ENCODE measurements at regions not wholly inside any gene's neighbourhood (a gene's known extent, or its start where the extent isn't known, plus 50 kb on each side); places are given as distances from the start of the nearest gene placed in this dataset.

- Histone ChIP-seq H3K9ac (no peak overlapping the region), H3K4me3 (ENCODE audit: low read depth in 2 of 2, low read length in 1 of 2) (no peak overlapping the region), H3K4me2 (no peak overlapping the region), H2AFZ (ENCODE audit: low read depth) (no peak overlapping the region), H3F3A (replicated peaks; ENCODE audit: insufficient read depth) (no peaks in the 10 kb centered on the region), H3K4me1 (ENCODE audit: control insufficient read depth in 1 of 2, insufficient read depth in 2 of 2, low read depth in 1 of 2, low read length in 1 of 2) (no peaks in the 10 kb centered on the region; a peak in 1 of 4 replicates), H3K9me2 (no peaks in the 10 kb centered on the region), H3K36me3 (replicated peaks in 1 of 2; ENCODE audit: control insufficient read depth in 1 of 2, insufficient read depth in 2 of 2, low read length in 1 of 2) (no peaks in the 10 kb centered on the region), H3K27me3 (ENCODE audit: insufficient read depth) (no peaks in the 10 kb centered on the region), H3K9me3 (no peaks in the 10 kb centered on the region), H3K27ac (ENCODE audit: low read depth in 2 of 2, low read length in 1 of 2) (no peak overlapping the region), H4K20me1 (ENCODE audit: insufficient read depth) (no peaks in the 10 kb centered on the region), H3K79me2 (ENCODE audit: insufficient read depth) (no peaks in the 10 kb centered on the region)
- POLR2A ChIA-PET = no interaction called here
- WGBS (ENCODE audit: low lambda C conversion rate) = 74% methylated on average over 10 of the region's 10 CpGs
- DNase-seq = no peak
- CTCF ChIA-PET = interaction anchor here (0.9 to 1.2 kb wide), 2 partner anchors 15 to 17 kb away, joined by 3 read pairs; no protein-coding TSS in a partner anchor
- TF ChIP-seq YY1 (IDR thresholded peaks at IDR 0.05; ENCODE audit: low read depth) = no peak
- TF ChIP-seq RCOR1 (IDR thresholded peaks at IDR 0.05; ENCODE audit: low read length) = no peak
- TF ChIP-seq EP300 (IDR thresholded peaks at IDR 0.05; ENCODE audit: borderline replicate concordance in 1 of 2, low read depth in 1 of 2, low read length in 1 of 2) = no peak
- no peak for TF ChIP-seq USF1 (IDR thresholded peaks at IDR 0.05; ENCODE audit: borderline replicate concordance, low read depth)
- no peak for TF ChIP-seq JUND (IDR thresholded peaks at IDR 0.05)
- no peak for TF ChIP-seq TAF1 (IDR thresholded peaks at IDR 0.05; ENCODE audit: borderline replicate concordance, low read depth, low read length)
- no peak for TF ChIP-seq FOSL2 (IDR thresholded peaks at IDR 0.05; ENCODE audit: borderline replicate concordance, low read depth)
Measured at GRCh38 chr11:10628508-10629236, 60.2 kb upstream of the LYVE1 start.

- Histone ChIP-seq H3K27ac (ENCODE audit: low read depth in 2 of 2, low read length in 1 of 2) (no peak overlapping the region), H3K36me3 (replicated peaks in 1 of 2; ENCODE audit: control insufficient read depth in 1 of 2, insufficient read depth in 2 of 2, low read length in 1 of 2) (no peaks in the 10 kb centered on the region), H3K4me1 (ENCODE audit: control insufficient read depth in 1 of 2, insufficient read depth in 2 of 2, low read depth in 1 of 2, low read length in 1 of 2) (no peaks in the 10 kb centered on the region; a peak in 1 of 4 replicates), H3K27me3 (ENCODE audit: insufficient read depth) (no peaks in the 10 kb centered on the region), H2AFZ (ENCODE audit: low read depth) (no peak overlapping the region), H3K79me2 (ENCODE audit: insufficient read depth) (no peaks in the 10 kb centered on the region), H3K9me3 (no peaks in the 10 kb centered on the region), H4K20me1 (ENCODE audit: insufficient read depth) (no peaks in the 10 kb centered on the region), H3K9ac (no peak overlapping the region), H3K4me3 (ENCODE audit: low read depth in 2 of 2, low read length in 1 of 2) (no peak overlapping the region), H3F3A (replicated peaks; ENCODE audit: insufficient read depth) (no peaks in the 10 kb centered on the region), H3K9me2 (no peaks in the 10 kb centered on the region), H3K4me2 (no peak overlapping the region)
- no peak for DNase-seq
- ChIA-PET POLR2A (no interaction called here), CTCF (interaction anchor here (0.9 kb wide), 1 partner anchor 16 kb away, joined by 3 read pairs; no protein-coding TSS in a partner anchor)
- no CpG with 5 or more reads among the region's 5 CpGs for WGBS (ENCODE audit: low lambda C conversion rate)
- TF ChIP-seq USF1 (IDR thresholded peaks at IDR 0.05; ENCODE audit: borderline replicate concordance, low read depth) = no peak
- TF ChIP-seq CTCF (IDR thresholded peaks at IDR 0.05) = no peak
- TF ChIP-seq, protein P1, sequence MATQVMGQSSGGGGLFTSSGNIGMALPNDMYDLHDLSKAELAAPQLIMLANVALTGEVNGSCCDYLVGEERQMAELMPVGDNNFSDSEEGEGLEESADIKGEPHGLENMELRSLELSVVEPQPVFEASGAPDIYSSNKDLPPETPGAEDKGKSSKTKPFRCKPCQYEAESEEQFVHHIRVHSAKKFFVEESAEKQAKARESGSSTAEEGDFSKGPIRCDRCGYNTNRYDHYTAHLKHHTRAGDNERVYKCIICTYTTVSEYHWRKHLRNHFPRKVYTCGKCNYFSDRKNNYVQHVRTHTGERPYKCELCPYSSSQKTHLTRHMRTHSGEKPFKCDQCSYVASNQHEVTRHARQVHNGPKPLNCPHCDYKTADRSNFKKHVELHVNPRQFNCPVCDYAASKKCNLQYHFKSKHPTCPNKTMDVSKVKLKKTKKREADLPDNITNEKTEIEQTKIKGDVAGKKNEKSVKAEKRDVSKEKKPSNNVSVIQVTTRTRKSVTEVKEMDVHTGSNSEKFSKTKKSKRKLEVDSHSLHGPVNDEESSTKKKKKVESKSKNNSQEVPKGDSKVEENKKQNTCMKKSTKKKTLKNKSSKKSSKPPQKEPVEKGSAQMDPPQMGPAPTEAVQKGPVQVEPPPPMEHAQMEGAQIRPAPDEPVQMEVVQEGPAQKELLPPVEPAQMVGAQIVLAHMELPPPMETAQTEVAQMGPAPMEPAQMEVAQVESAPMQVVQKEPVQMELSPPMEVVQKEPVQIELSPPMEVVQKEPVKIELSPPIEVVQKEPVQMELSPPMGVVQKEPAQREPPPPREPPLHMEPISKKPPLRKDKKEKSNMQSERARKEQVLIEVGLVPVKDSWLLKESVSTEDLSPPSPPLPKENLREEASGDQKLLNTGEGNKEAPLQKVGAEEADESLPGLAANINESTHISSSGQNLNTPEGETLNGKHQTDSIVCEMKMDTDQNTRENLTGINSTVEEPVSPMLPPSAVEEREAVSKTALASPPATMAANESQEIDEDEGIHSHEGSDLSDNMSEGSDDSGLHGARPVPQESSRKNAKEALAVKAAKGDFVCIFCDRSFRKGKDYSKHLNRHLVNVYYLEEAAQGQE (IDR thresholded peaks at IDR 0.05; ENCODE audit: low read depth, low read length) = no peak
- no peak for TF ChIP-seq FOXJ3 (CRISPR knock-in tag; IDR thresholded peaks at IDR 0.05)
- TF ChIP-seq EP300 (IDR thresholded peaks at IDR 0.05; ENCODE audit: borderline replicate concordance in 1 of 2, low read depth in 1 of 2, low read length in 1 of 2) = no peak
- no peak for TF ChIP-seq MXI1 (IDR thresholded peaks at IDR 0.05; ENCODE audit: low read depth, low read length)
- no peak for TF ChIP-seq PBX3 (IDR thresholded peaks at IDR 0.05)
- no peak for TF ChIP-seq YY1 (IDR thresholded peaks at IDR 0.05; ENCODE audit: low read depth)
- no peak for TF ChIP-seq TAF1 (IDR thresholded peaks at IDR 0.05; ENCODE audit: borderline replicate concordance, low read depth, low read length)
- no peak for TF ChIP-seq RAD21 (IDR thresholded peaks at IDR 0.05; ENCODE audit: low read length)
- no peak for TF ChIP-seq GABPA (IDR thresholded peaks at IDR 0.05; ENCODE audit: low read depth)
- no peak for TF ChIP-seq NFIC (IDR thresholded peaks at IDR 0.05; ENCODE audit: borderline replicate concordance)
- TF ChIP-seq FOSL2 (IDR thresholded peaks at IDR 0.05; ENCODE audit: borderline replicate concordance, low read depth) = no peak
- TF ChIP-seq, protein P2, sequence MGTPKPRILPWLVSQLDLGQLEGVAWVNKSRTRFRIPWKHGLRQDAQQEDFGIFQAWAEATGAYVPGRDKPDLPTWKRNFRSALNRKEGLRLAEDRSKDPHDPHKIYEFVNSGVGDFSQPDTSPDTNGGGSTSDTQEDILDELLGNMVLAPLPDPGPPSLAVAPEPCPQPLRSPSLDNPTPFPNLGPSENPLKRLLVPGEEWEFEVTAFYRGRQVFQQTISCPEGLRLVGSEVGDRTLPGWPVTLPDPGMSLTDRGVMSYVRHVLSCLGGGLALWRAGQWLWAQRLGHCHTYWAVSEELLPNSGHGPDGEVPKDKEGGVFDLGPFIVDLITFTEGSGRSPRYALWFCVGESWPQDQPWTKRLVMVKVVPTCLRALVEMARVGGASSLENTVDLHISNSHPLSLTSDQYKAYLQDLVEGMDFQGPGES (IDR thresholded peaks at IDR 0.05; ENCODE audit: low read depth, low read length) = no peak
Measured at GRCh38 chr11:10627816-10628215, 59.4 kb upstream of the LYVE1 start.
